Neuronal stem cell (in vitro differentiated cells): ENCODE measurements at regions not wholly inside any gene's neighbourhood (a gene's known extent, or its start where the extent isn't known, plus 50 kb on each side); places are given as distances from the start of the nearest gene placed in this dataset.

Experiments
- DNase-seq: peaks from one replicate; pipeline ENCODE4 v3.0.0-alpha.2; 2013; ENCODE audit warnings: low spot score
- H2AFZ ChIP-seq: one replicate; pipeline ENCODE4 v1.6.1; 2013; ENCODE audit warnings: mild to moderate bottlenecking, low read length, inconsistent platforms
- H2AK5ac ChIP-seq: 2 replicates; pipeline ENCODE4 v1.6.1; 2013; ENCODE audit warnings: low read depth, mild to moderate bottlenecking, inconsistent platforms, low read length, moderate library complexity, mixed read lengths
- H2BK120ac ChIP-seq: 2 replicates; pipeline ENCODE4 v1.6.1; 2013; ENCODE audit warnings: low read depth, mild to moderate bottlenecking, inconsistent platforms, low read length, moderate library complexity, mixed read lengths
- H2BK12ac ChIP-seq: one replicate; pipeline ENCODE4 v1.6.1; 2013; ENCODE audit warnings: low read length, inconsistent platforms
- H2BK15ac ChIP-seq: 2 replicates; pipeline ENCODE4 v1.6.1; 2013; ENCODE audit warnings: mild to moderate bottlenecking, low read length, inconsistent platforms, mixed read lengths
- H2BK5ac ChIP-seq: one replicate; pipeline ENCODE4 v1.6.1; 2013; ENCODE audit warnings: inconsistent platforms, mild to moderate bottlenecking, low read length, moderate library complexity
- H3K14ac ChIP-seq: one replicate; pipeline ENCODE4 v1.6.1; 2013; ENCODE audit warnings: low read length, inconsistent platforms
- H3K18ac ChIP-seq: 2 replicates; pipeline ENCODE4 v1.6.1; 2013; ENCODE audit warnings: low read length, inconsistent platforms
- H3K23ac ChIP-seq: 2 replicates; pipeline ENCODE4 v1.6.1; 2013; ENCODE audit warnings: low read depth, mild to moderate bottlenecking, mixed read lengths, low read length, inconsistent platforms; ENCODE audit not compliant: poor library complexity
- H3K27ac ChIP-seq: replicated peaks from 3 replicates; pipeline ENCODE4 v1.5.1; 2013; ENCODE audit warnings: low read length, inconsistent platforms
- H3K27me3 ChIP-seq, 3 experiments: 2 replicates each; pipeline ENCODE4 v1.6.1; 2013; ENCODE audit warnings: low read length in 3 of 3, mild to moderate bottlenecking in 2 of 3, inconsistent platforms in 1 of 3, low read depth in 1 of 3, mixed read lengths in 1 of 3, moderate library complexity in 1 of 3; ENCODE audit not compliant: control insufficient read depth in 3 of 3, insufficient read depth in 3 of 3
- H3K36me3 ChIP-seq, 2 donors: replicated peaks in 1 of 2; 2 replicates each; pipeline ENCODE4 v1.6.1; 2013; ENCODE audit warnings: low read length in 2 of 2; ENCODE audit not compliant: control insufficient read depth in 2 of 2, insufficient read depth in 2 of 2
- H3K4ac ChIP-seq: 2 replicates; pipeline ENCODE4 v1.6.1; 2013; ENCODE audit warnings: inconsistent platforms, mild to moderate bottlenecking, low read length, moderate library complexity
- H3K4me1 ChIP-seq, 2 donors: 1 replicate in 1 of 2; 2 replicates in 1 of 2; pipeline ENCODE4 v1.6.1; 2013; ENCODE audit warnings: low read length in 2 of 2, low read depth in 1 of 2; ENCODE audit not compliant: control insufficient read depth in 2 of 2, insufficient read depth in 1 of 2
- H3K4me2 ChIP-seq: one replicate; pipeline ENCODE4 v1.6.1; 2013; ENCODE audit warnings: mild to moderate bottlenecking, low read length, inconsistent platforms; ENCODE audit not compliant: insufficient read depth, poor library complexity, severe bottlenecking
- H3K4me3 ChIP-seq, 2 donors: 2 replicates each; pipeline ENCODE4 v1.5.1; 2013; ENCODE audit warnings: low read length in 2 of 2, mild to moderate bottlenecking in 2 of 2, inconsistent platforms in 1 of 2, moderate library complexity in 1 of 2
- H3K79me1 ChIP-seq: one replicate; pipeline ENCODE4 v1.6.1; 2013; ENCODE audit warnings: low read depth, mild to moderate bottlenecking, inconsistent platforms, low read length, moderate library complexity
- H3K9ac ChIP-seq: one replicate; pipeline ENCODE4 v1.6.1; 2013; ENCODE audit warnings: mild to moderate bottlenecking, low read depth, low read length, inconsistent platforms; ENCODE audit not compliant: poor library complexity
- H3K9me3 ChIP-seq, 2 donors: replicated peaks in 1 of 2; 2 replicates each; pipeline versions ENCODE3 to v1.6.1; 2013; ENCODE audit warnings: low read length in 2 of 2, mild to moderate bottlenecking in 2 of 2, inconsistent platforms in 1 of 2, low read depth in 1 of 2, mixed read lengths in 1 of 2, moderate library complexity in 1 of 2; ENCODE audit not compliant: control insufficient read depth in 2 of 2, insufficient read depth in 1 of 2
- H4K8ac ChIP-seq: one replicate; pipeline ENCODE4 v1.6.1; 2013; ENCODE audit warnings: low read depth, mild to moderate bottlenecking, inconsistent platforms, low read length, moderate library complexity
- H4K91ac ChIP-seq: one replicate; pipeline ENCODE4 v1.6.1; 2013; ENCODE audit warnings: low read length, low read depth, mild to moderate bottlenecking, inconsistent platforms; ENCODE audit not compliant: poor library complexity
- WGBS, 2 donors: extraction: QIAGEN DNeasy Blood & Tissue Kit; methylation state at CpG; one replicate each; pipeline ENCODE4 v1.1.7; 2013; ENCODE audit warnings: missing lambda C conversion rate in 2 of 2, mixed read lengths in 1 of 2; ENCODE audit not compliant: insufficient read length in 2 of 2, insufficient replicate concordance in 1 of 2; ENCODE audit errors: extremely low coverage in 2 of 2; 5-methylcytosine and 5-hydroxymethylcytosine counted together

DNA sequence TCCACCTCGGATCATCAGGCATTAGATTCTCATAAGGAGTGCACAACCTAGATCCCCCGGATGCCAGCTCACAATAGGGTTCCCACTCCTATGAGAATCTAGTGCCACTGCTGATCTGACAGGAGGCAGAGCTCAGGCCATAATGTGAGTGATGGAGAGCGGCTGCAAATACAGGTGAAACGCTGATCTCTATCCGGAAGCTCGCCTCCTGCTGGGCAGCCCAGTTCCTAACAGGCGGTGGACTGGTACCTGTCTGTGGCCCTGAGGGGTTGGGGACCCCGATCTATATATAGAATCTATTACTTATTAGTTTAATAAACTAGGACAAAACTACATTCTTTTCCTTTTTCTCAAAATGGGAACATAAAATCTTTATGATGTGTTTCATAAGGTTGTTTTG lies 741.9 kb downstream of the RFPL4B start:
- DNase-seq: no peak
- Histone ChIP-seq H3K27me3 (no peaks in the 10 kb centered on the region), H3K36me3 (no peaks in the 10 kb centered on the region), H2BK5ac (no peak overlapping the region), H2BK12ac (no peak overlapping the region), H2AFZ (no peak overlapping the region), H4K8ac (no peak overlapping the region), H2AK5ac (no peak overlapping the region), H3K4me3 (no peak overlapping the region), H3K79me1 (no peaks in the 10 kb centered on the region), H2BK15ac (no peak overlapping the region), H3K18ac (no peak overlapping the region), H3K4me1 (no peaks in the 10 kb centered on the region), H3K23ac (no peak overlapping the region), H2BK120ac (no peak overlapping the region), H3K27ac (no peak overlapping the region), H3K4ac (no peak overlapping the region), H3K9me3 (peaks cover 0 to 8% of the 10 kb centered on the region in 2 donors), H3K14ac (no peak overlapping the region), H3K9ac (no peak overlapping the region), H4K91ac (no peak overlapping the region), H3K4me2 (no peak overlapping the region)
- no CpG with 5 or more reads among the region's 8 CpGs for WGBS, 2 donors

DNA sequence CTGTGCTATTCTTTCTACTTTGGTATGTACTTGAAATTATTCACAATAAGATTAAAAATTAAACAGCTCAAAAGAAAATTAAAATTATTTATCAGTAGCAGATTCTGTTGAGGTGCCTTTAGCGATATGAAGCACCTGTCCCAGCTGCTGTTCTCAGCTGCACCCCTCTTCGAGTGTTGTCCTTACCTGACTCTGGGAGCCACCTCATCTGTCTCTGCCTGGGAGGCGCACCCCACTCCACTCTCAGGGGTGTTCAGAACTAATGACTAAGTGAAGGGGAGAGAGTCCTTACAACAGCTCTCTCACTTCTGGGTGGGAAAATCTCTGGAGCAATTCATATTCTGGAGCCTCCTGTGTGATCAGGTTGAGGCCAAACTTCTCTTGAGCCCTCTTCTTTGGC lies 745.7 kb downstream of the RFPL4B start:
- Histone ChIP-seq H4K8ac (no peak overlapping the region), H3K36me3 (no peaks in the 10 kb centered on the region), H4K91ac (no peak overlapping the region), H2BK120ac (no peak overlapping the region), H2AFZ (peak overlapping the region; percentile 33), H3K9me3 (peaks cover 0 to 10% of the 10 kb centered on the region in 2 donors), H3K4me3 (no peak overlapping the region), H3K4me2 (no peak overlapping the region), H2AK5ac (no peak overlapping the region), H2BK5ac (no peak overlapping the region), H3K27me3 (no peaks in the 10 kb centered on the region), H3K18ac (peak overlapping the region; percentile 19), H3K79me1 (no peaks in the 10 kb centered on the region), H3K9ac (no peak overlapping the region), H3K4ac (no peak overlapping the region), H3K4me1 (no peaks in the 10 kb centered on the region), H3K23ac (no peak overlapping the region), H3K27ac (no peak overlapping the region), H2BK15ac (no peak overlapping the region), H2BK12ac (no peak overlapping the region), H3K14ac (no peak overlapping the region)
- no CpG with 5 or more reads among the region's 3 CpGs for WGBS, 2 donors
- no peak for DNase-seq

GRCh38 chr6:113094779-113095178 lies 747.6 kb downstream of the RFPL4B start:
- Histone ChIP-seq H2BK120ac (no peak overlapping the region), H3K4me3 (no peak overlapping the region), H2BK15ac (no peak overlapping the region), H3K18ac (no peak overlapping the region), H3K14ac (no peak overlapping the region), H3K9ac (no peak overlapping the region), H4K91ac (no peak overlapping the region), H2BK5ac (no peak overlapping the region), H2AFZ (peak overlapping the region; percentile 28), H4K8ac (no peak overlapping the region), H2BK12ac (no peak overlapping the region), H3K27me3 (no peaks in the 10 kb centered on the region), H3K36me3 (no peaks in the 10 kb centered on the region), H3K9me3 (peaks cover 0 to 13% of the 10 kb centered on the region in 2 donors), H2AK5ac (no peak overlapping the region), H3K27ac (no peak overlapping the region), H3K23ac (no peak overlapping the region), H3K79me1 (no peaks in the 10 kb centered on the region), H3K4me2 (no peak overlapping the region), H3K4ac (no peak overlapping the region), H3K4me1 (no peaks in the 10 kb centered on the region)
- WGBS, 2 donors: no CpG with 5 or more reads among the region's 3 CpGs
- DNase-seq: no peak

DNA sequence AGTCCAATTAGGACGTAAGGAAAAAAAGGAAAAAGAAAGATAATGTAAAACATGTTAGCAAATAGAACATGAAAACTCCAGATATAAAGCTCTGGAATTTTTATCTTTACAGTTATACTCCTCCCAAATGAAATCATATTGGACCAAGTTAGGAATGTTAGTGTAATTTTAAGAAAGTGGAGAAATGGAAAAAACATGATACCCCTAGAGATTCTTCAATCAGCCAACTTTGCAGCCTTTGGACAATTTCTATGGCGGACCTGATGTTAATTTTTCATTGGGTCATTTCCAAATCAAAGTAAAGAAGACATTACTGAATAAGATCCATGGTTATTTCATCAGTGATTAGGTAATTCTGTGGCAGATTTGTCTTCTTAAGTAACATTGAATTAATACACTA lies 748.7 kb downstream of the RFPL4B start:
- H3K4me2 ChIP-seq: no peak overlapping the region
- H2BK120ac ChIP-seq: no peak overlapping the region
- no peaks in the 10 kb centered on the region for H3K4me1 ChIP-seq
- no peak overlapping the region for H2BK5ac ChIP-seq
- no peak overlapping the region for H3K9ac ChIP-seq
- no peaks in the 10 kb centered on the region for H3K27me3 ChIP-seq
- no peak overlapping the region for H2AFZ ChIP-seq
- H3K79me1 ChIP-seq: no peaks in the 10 kb centered on the region
- no peak overlapping the region for H3K4ac ChIP-seq
- no peak overlapping the region for H4K8ac ChIP-seq
- no peak overlapping the region for H3K27ac ChIP-seq
- H2BK15ac ChIP-seq: no peak overlapping the region
- H3K36me3 ChIP-seq: no peaks in the 10 kb centered on the region
- no peak overlapping the region for H3K4me3 ChIP-seq
- H3K18ac ChIP-seq: no peak overlapping the region
- H3K9me3 ChIP-seq: peaks cover 0 to 15% of the 10 kb centered on the region in 2 donors
- no peak for DNase-seq
- no peak overlapping the region for H3K14ac ChIP-seq
- H2BK12ac ChIP-seq: no peak overlapping the region
- WGBS, 2 donors: no CpG with 5 or more reads among the region's 2 CpGs
- H4K91ac ChIP-seq: no peak overlapping the region
- H3K23ac ChIP-seq: no peak overlapping the region
- no peak overlapping the region for H2AK5ac ChIP-seq
